ENCODE measurements at regions not wholly inside any gene's neighbourhood (a gene's known extent, or its start where the extent isn't known, plus 50 kb on each side); places are given as distances from the start of the nearest gene placed in this dataset.

DNA sequence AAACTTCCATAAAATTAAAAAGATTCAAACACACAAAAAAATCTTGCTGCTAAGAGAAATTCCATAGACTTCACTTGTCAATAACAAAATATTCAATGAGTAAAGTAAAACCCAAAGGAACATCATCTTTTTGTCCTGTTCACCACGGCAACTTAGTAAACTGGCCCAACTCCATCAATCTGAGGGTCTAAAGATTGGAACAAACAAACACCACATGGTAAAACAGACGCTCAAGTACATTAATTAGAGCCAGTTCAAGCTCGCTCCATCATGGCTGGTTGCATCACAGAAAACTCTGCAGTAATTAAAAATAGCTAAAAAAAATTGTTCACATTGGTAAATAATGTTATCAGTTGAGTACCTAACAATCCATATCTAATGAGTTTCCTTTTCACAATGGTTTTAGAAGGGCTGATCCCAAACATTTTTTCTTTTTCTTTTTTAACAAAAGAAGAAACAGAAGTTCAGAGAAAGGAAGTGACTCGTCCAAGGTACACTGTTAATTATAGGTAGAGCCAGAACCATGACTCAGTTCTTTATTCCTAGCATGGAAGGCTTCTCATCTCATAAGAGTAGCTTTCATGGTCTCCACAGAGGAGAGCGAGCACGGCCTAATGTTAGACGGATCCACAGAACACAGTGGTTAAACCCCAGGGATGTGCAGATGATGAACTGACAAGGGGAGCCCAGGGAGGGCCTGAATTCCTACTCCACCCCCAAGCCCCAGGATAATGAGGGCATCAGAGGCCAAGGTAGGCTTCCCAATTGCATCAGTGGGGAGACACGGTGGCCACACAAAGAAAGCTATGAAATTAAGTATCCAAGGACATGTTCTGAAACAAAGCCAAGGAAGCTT is 79.2 kb upstream of the ARHGEF3 start:
- DNase-seq, result no peak
- H3K27ac ChIP-seq, result no peak overlapping the region
- intact Hi-C loops (cut with DNase I; ENCODE audit: low total_unique reads), result no loop called here
- no peaks in the 10 kb centered on the region for H3K27me3 ChIP-seq
- no peaks in the 10 kb centered on the region for H3K36me3 ChIP-seq
- H3K9me3 ChIP-seq, result no peaks in the 10 kb centered on the region
- H3K4me1 ChIP-seq, result peaks cover 0 to 5% (median 0%) of the 10 kb centered on the region in 4 donors
- H3K4me3 ChIP-seq, result no peak overlapping the region
- TF ChIP-seq, protein P1, sequence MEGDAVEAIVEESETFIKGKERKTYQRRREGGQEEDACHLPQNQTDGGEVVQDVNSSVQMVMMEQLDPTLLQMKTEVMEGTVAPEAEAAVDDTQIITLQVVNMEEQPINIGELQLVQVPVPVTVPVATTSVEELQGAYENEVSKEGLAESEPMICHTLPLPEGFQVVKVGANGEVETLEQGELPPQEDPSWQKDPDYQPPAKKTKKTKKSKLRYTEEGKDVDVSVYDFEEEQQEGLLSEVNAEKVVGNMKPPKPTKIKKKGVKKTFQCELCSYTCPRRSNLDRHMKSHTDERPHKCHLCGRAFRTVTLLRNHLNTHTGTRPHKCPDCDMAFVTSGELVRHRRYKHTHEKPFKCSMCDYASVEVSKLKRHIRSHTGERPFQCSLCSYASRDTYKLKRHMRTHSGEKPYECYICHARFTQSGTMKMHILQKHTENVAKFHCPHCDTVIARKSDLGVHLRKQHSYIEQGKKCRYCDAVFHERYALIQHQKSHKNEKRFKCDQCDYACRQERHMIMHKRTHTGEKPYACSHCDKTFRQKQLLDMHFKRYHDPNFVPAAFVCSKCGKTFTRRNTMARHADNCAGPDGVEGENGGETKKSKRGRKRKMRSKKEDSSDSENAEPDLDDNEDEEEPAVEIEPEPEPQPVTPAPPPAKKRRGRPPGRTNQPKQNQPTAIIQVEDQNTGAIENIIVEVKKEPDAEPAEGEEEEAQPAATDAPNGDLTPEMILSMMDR (IDR thresholded peaks at IDR 0.05), result no peak

DNA sequence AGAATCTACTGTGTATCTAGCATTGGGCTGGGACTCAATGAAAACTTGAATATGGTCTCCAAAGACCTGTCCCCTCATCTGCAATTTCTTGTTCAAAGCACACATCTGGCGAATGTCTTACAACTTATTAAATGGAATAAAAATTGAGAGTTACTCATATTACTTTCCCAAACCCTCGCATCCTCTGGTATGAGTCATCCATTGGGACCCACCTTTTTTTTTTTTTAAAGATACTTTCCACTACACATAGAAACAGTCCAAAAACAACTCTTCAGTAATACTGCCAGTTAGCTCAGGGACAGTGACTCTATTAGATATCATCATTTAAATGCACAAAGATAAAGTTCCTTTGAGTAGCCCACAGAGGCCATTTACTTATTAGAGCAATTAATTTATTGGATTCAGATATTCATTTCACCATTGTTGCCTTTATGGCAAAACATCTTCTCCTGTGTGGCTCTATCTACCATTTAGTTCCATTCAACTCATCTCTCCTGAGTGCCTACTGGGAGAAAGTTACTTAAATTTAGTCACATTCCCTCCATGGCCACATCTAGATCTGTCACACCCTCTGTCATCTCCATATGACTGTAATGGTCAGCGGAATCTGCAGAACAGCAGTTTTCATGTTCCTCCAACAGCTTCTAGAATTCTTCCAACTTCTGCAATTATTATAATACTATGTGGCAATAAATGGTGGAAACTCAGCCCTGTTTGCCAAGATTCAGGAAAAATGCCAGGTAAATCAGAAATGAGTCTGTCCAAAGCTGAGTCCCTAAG is 77.9 kb upstream of the ARHGEF3 start:
- Histone ChIP-seq H3K27me3 (no peaks in the 10 kb centered on the region), H3K4me1 (peaks cover 0 to 5% (median 0%) of the 10 kb centered on the region in 4 donors), H3K27ac (no peak overlapping the region), H3K36me3 (no peaks in the 10 kb centered on the region), H3K9me3 (no peaks in the 10 kb centered on the region), H3K4me3 (no peak overlapping the region)
- intact Hi-C loops (cut with DNase I; ENCODE audit: low total_unique reads), result no loop called here
- no peak for DNase-seq
- TF ChIP-seq, protein P1 (IDR thresholded peaks at IDR 0.05), result no peak

DNA sequence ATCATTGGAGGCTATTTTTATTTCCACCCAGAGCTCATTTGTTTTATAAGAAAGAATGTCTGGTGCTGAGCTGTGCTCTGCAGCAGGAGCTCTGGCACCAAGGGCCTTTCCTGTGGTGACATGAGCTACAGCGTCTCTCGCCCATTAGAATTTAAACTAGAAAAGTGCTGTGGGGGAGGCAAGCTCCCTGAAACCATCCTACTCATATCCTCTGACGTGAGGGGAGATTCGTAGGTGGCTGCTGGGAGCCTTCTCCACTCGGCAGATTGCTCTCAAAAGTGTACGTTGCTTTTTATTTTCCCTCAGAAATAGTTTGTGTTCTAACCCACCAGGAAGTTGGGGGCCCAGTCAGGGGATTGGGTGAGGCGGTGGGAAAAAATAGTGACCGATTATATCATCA is 76.3 kb upstream of the ARHGEF3 start:
- TF ChIP-seq, protein P1 (IDR thresholded peaks at IDR 0.05), result no peak
- Histone ChIP-seq H3K27me3 (no peaks in the 10 kb centered on the region), H3K36me3 (no peaks in the 10 kb centered on the region), H3K4me1 (peaks cover 0 to 5% (median 0%) of the 10 kb centered on the region in 4 donors), H3K9me3 (no peaks in the 10 kb centered on the region), H3K27ac (no peak overlapping the region), H3K4me3 (no peak overlapping the region)
- intact Hi-C loops (cut with DNase I; ENCODE audit: low total_unique reads), result no loop called here
- no peak for DNase-seq

DNA sequence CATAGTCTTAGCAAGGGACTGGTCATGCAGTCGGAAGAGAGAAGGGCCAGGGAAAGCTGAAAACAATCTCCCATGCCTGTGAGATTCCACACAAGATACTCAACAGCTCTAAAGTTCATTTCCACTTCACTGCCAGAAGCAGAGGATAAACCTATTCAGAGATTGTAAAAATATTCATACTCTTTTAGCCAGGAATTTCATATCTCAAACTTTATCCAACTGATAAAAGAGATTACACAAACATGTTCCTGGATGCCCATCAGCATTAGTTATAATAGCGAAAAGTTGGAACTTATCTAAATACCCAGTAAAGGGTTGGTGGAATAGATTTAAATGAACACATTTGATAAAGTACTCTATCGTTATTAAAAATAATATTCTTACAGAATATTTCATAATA is 75.2 kb upstream of the ARHGEF3 start:
- H3K4me1 ChIP-seq, result peaks cover 0 to 5% (median 0%) of the 10 kb centered on the region in 4 donors
- no peak overlapping the region for H3K27ac ChIP-seq
- TF ChIP-seq, protein P1 (IDR thresholded peaks at IDR 0.05), result no peak
- no peak overlapping the region for H3K4me3 ChIP-seq
- intact Hi-C loops (cut with DNase I; ENCODE audit: low total_unique reads), result no loop called here
- H3K36me3 ChIP-seq, result no peaks in the 10 kb centered on the region
- no peaks in the 10 kb centered on the region for H3K9me3 ChIP-seq
- no peaks in the 10 kb centered on the region for H3K27me3 ChIP-seq
- no peak for DNase-seq

DNA sequence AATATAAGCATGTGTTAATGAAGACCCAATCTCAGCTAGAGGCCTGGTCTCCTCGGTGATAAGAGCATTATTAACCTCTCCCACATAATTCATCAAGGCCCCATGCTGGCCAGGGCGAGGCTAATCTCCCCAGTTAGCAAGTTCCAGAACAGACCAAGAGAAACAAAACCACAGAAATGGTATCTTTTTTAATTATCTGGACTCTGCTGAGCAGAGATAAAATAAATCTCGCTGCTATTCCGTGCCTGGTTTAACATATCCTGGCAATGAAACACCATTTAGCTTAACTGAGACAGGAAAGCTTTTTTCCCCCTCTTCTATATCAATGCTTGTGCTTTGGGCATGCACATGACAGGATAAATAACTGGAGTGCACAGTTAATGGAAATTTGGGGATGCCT is 72.5 kb upstream of the ARHGEF3 start:
- Histone ChIP-seq H3K9me3 (no peaks in the 10 kb centered on the region), H3K4me1 (peaks cover 0 to 5% (median 0%) of the 10 kb centered on the region in 4 donors), H3K27ac (no peak overlapping the region), H3K36me3 (no peaks in the 10 kb centered on the region), H3K27me3 (no peaks in the 10 kb centered on the region), H3K4me3 (no peak overlapping the region)
- intact Hi-C loops (cut with DNase I; ENCODE audit: low total_unique reads), result no loop called here
- TF ChIP-seq, protein P1 (IDR thresholded peaks at IDR 0.05), result no peak
- no peak for DNase-seq
